Astrocyte of the spinal cord (primary cell): ENCODE measurements at regions not wholly inside any gene's neighbourhood (a gene's known extent, or its start where the extent isn't known, plus 50 kb on each side); places are given as distances from the start of the nearest gene placed in this dataset.

Source experiments
- DNase-seq: peaks from one replicate; pipeline ENCODE4 v3.0.0; 2011; ENCODE audit warnings: low read depth, low spot score
- H3K4me3 ChIP-seq: 2 replicates; pipeline ENCODE4 v1.5.1; 2011; ENCODE audit warnings: low read depth, mild to moderate bottlenecking, low read length, moderate library complexity
- CTCF ChIP-seq: IDR thresholded peaks from 2 replicates; pipeline ENCODE4 v1.5.1; 2012; ENCODE audit warnings: low read depth, mild to moderate bottlenecking, low read length, inconsistent platforms
- in situ Hi-C: cut with HindIII; loops from 2 replicates; pipeline ENCODE4 v1.10.0; 2017; ENCODE audit warnings: low sequenced_read_pairs

DNA sequence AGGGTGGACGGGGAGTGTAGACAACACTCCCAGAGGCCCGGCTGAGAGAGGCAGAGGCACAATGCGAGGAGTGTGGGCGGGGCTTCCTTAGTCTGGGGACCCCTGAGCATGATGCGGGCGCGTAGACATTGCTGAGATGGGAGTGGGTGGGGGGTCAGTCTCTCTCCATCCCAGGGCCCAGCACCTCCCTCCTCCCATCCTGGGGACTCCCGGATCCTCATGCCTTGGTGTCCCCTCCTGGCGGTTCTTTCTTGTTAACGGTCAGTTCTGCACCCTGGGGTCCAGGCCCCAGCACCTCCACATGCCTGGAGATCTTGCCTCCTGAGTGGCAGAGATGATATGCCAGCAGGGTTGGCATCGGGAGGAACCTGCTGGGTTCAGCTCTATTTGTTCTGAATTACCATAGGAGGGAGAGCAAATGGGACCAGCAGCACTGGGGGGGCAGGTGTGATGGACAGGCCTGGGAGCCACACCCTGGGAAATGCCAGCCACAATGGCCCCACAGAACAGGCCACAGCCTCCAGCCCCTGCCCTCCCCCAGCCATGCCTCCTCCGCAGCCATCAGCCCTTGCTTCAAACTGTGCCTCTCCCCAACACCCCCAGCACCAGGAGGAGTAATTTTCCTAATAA lies 55.7 kb downstream of the RTL6 start:
- in situ Hi-C loops, result no loop called here
- no peak overlapping the region for H3K4me3 ChIP-seq
- no peak for DNase-seq
- no peak for TF ChIP-seq CTCF

- H3K4me3 ChIP-seq, result no peak overlapping the region
- in situ Hi-C loops, result no loop called here
- no peak for DNase-seq
- TF ChIP-seq CTCF, result no peak
These were observed 56.4 kb downstream of the RTL6 start for GRCh38 chr22:44441401-44442185.

GRCh38 chr22:44440224-44441160 lies 57.5 kb downstream of the RTL6 start:
- DNase-seq, result no peak
- no peak for TF ChIP-seq CTCF
- no peak overlapping the region for H3K4me3 ChIP-seq
- in situ Hi-C loops, result no loop called here

GRCh38 chr22:44439356-44440223 lies 58.4 kb downstream of the RTL6 start:
- no peak overlapping the region for H3K4me3 ChIP-seq
- DNase-seq, result no peak
- in situ Hi-C loops, result no loop called here
- TF ChIP-seq CTCF, result no peak

DNA sequence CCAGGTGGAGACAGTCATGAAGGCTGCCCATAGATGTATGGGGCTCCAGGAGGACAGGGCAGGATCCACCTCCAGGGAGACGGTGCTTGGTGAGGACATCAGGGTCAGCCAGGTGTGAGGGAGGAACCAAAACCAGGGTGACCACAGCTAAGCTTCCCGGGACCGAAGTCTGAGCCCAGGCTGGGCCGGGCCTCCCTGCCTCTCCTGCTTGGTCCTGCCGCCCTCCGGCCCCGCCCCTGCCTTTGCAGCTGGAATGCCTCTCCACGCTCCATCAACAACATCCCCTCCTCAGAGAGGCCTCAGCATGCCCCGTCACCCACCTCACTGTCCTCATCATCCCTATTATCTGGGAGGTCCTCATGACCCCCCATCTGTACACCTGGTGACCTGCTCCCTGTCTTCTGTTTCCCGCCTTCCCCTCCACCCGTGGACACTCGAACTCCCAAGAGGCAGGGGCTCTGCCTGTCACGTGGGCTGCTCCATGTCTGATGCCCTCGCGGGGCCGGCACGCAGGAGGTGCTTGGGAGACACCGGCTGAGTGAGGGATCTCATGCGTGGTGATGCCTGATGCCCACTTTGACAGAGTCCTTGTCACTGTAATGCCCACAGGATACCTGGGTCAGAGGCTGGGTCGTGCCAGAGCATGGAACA lies 59.4 kb downstream of the RTL6 start:
- TF ChIP-seq CTCF, result no peak
- no peak for DNase-seq
- in situ Hi-C loops, result no loop called here
- no peak overlapping the region for H3K4me3 ChIP-seq
